ENCODE measurements at regions not wholly inside any gene's neighbourhood (a gene's known extent, or its start where the extent isn't known, plus 50 kb on each side); places are given as distances from the start of the nearest gene placed in this dataset.

DNA sequence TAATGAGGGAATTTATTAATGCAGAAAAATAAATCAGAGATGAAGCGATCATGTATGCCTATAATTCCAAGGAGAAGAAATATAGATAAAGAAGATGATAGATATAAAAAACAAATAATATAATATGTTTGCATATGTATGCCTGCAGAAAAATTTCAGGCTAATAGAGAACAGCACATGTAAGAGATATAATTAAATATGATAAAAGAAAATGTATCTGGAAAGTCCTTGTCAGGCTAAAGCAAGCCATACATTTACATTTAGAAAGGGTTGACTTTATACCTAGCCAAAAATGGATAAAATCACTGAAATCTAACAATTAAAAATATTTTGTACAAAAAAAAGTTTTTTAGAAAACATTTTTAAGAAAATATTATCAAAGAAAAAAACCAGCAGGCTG is 454.1 kb downstream of the C6orf118 start:
- Histone ChIP-seq H3K27me3 (ENCODE audit: insufficient read depth, low read depth, low read length) (no peaks in the 10 kb centered on the region), H3K36me3 (ENCODE audit: insufficient read depth, low read length) (no peaks in the 10 kb centered on the region), H3K9me3 (ENCODE audit: low read length) (no peaks in the 10 kb centered on the region), H3K9me2 (ENCODE audit: insufficient read depth, low read length) (peaks cover 3% of the 10 kb centered on the region), H2AFZ (ENCODE audit: low read depth, low read length) (no peak overlapping the region), H3K4me3 (ENCODE audit: low read length) (no peak overlapping the region), H3F3A (ENCODE audit: insufficient read depth, low read length, poor library complexity, severe bottlenecking) (no peaks in the 10 kb centered on the region), H3K79me2 (replicated peaks; ENCODE audit: insufficient read depth, low read length) (no peaks in the 10 kb centered on the region), H3K9ac (ENCODE audit: low read length) (no peak overlapping the region), H3K4me2 (ENCODE audit: low read length) (no peak overlapping the region), H4K20me1 (ENCODE audit: insufficient read depth) (no peaks in the 10 kb centered on the region), H3K27ac (ENCODE audit: low read length) (no peak overlapping the region)
- TF ChIP-seq POLR2AphosphoS5 (IDR thresholded peaks at IDR 0.05), result no peak
- TF ChIP-seq, protein P1, sequence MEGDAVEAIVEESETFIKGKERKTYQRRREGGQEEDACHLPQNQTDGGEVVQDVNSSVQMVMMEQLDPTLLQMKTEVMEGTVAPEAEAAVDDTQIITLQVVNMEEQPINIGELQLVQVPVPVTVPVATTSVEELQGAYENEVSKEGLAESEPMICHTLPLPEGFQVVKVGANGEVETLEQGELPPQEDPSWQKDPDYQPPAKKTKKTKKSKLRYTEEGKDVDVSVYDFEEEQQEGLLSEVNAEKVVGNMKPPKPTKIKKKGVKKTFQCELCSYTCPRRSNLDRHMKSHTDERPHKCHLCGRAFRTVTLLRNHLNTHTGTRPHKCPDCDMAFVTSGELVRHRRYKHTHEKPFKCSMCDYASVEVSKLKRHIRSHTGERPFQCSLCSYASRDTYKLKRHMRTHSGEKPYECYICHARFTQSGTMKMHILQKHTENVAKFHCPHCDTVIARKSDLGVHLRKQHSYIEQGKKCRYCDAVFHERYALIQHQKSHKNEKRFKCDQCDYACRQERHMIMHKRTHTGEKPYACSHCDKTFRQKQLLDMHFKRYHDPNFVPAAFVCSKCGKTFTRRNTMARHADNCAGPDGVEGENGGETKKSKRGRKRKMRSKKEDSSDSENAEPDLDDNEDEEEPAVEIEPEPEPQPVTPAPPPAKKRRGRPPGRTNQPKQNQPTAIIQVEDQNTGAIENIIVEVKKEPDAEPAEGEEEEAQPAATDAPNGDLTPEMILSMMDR (IDR thresholded peaks at IDR 0.05; ENCODE audit: poor library complexity, severe bottlenecking), result no peak
- TF ChIP-seq TAF1 (IDR thresholded peaks at IDR 0.05; ENCODE audit: low read depth), result no peak
- TF ChIP-seq RAD21 (conservative IDR thresholded peaks at IDR 0.05), result no peak
- TF ChIP-seq SMC3 (conservative IDR thresholded peaks at IDR 0.05; ENCODE audit: poor library complexity), result no peak
- no peak for TF ChIP-seq MXI1 (conservative IDR thresholded peaks at IDR 0.05; ENCODE audit: poor library complexity, severe bottlenecking)
- TF ChIP-seq REST (IDR thresholded peaks at IDR 0.05; ENCODE audit: borderline replicate concordance), result no peak
- no peak for TF ChIP-seq EP300 (conservative IDR thresholded peaks at IDR 0.05; ENCODE audit: poor library complexity, severe bottlenecking)
- TF ChIP-seq EZH2 (IDR thresholded peaks at IDR 0.05; ENCODE audit: borderline replicate concordance, insufficient read depth, low read length, poor library complexity, severe bottlenecking), result no peak

- Histone ChIP-seq H3K4me3 (ENCODE audit: low read length) (no peak overlapping the region), H3F3A (ENCODE audit: insufficient read depth, low read length, poor library complexity, severe bottlenecking) (no peaks in the 10 kb centered on the region), H2AFZ (ENCODE audit: low read depth, low read length) (no peak overlapping the region), H3K4me2 (ENCODE audit: low read length) (no peak overlapping the region), H3K9me2 (ENCODE audit: insufficient read depth, low read length) (peaks cover 3% of the 10 kb centered on the region), H4K20me1 (ENCODE audit: insufficient read depth) (no peaks in the 10 kb centered on the region), H3K9ac (ENCODE audit: low read length) (no peak overlapping the region), H3K79me2 (replicated peaks; ENCODE audit: insufficient read depth, low read length) (no peaks in the 10 kb centered on the region), H3K27me3 (ENCODE audit: insufficient read depth, low read depth, low read length) (no peaks in the 10 kb centered on the region), H3K36me3 (ENCODE audit: insufficient read depth, low read length) (no peaks in the 10 kb centered on the region), H3K9me3 (ENCODE audit: low read length) (no peaks in the 10 kb centered on the region), H3K27ac (ENCODE audit: low read length) (no peak overlapping the region)
- TF ChIP-seq REST (IDR thresholded peaks at IDR 0.05; ENCODE audit: borderline replicate concordance) (no peak), MXI1 (conservative IDR thresholded peaks at IDR 0.05; ENCODE audit: poor library complexity, severe bottlenecking) (no peak), SMC3 (conservative IDR thresholded peaks at IDR 0.05; ENCODE audit: poor library complexity) (no peak), EP300 (conservative IDR thresholded peaks at IDR 0.05; ENCODE audit: poor library complexity, severe bottlenecking) (no peak)
These were observed 454.9 kb downstream of the C6orf118 start for GRCh38 chr6:164854526-164854925.

Measured in neural cell (in vitro differentiated cells).